Mammary epithelial cell (primary cell): ENCODE measurements at regions not wholly inside any gene's neighbourhood (a gene's known extent, or its start where the extent isn't known, plus 50 kb on each side); places are given as distances from the start of the nearest gene placed in this dataset.

Experiments
- EZH2 ChIP-seq: IDR thresholded peaks from 2 replicates; pipeline ENCODE4 v1.6.1; 2012; ENCODE audit warnings: low read length, inconsistent platforms, borderline replicate concordance
- TF ChIP-seq, protein P1 (sequence below), 2 donors: IDR thresholded peaks in 1 of 2; conservative IDR thresholded peaks in 1 of 2; 2 replicates each; pipeline ENCODE4 v1.5.1; 2011 to 2012; ENCODE audit warnings: inconsistent platforms in 2 of 2, low read length in 2 of 2, mild to moderate bottlenecking in 2 of 2, control low read depth in 1 of 2, low read depth in 1 of 2; ENCODE audit not compliant: insufficient read depth in 1 of 2; ENCODE audit errors: extremely low read depth in 1 of 2

DNA sequence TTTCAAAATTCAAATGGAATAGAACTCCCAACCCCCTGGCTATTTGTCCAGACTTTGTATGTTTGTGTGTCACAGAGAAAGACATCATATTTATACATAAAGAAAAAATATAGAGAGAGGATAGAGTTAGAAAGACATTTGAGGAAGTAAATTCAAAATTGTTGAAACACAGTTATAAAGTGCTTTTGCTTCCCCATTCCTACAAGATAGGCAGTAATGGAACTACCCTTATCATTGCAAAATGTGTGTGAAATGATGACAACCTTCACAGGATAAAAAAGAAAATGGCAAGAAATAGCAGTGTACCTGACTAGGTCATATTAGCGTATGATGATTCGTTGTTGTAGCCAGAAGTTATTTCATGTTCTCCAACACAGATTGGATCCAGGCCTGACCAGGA, 63.1 kb downstream of the FZD1 start:
- TF ChIP-seq, protein P1, sequence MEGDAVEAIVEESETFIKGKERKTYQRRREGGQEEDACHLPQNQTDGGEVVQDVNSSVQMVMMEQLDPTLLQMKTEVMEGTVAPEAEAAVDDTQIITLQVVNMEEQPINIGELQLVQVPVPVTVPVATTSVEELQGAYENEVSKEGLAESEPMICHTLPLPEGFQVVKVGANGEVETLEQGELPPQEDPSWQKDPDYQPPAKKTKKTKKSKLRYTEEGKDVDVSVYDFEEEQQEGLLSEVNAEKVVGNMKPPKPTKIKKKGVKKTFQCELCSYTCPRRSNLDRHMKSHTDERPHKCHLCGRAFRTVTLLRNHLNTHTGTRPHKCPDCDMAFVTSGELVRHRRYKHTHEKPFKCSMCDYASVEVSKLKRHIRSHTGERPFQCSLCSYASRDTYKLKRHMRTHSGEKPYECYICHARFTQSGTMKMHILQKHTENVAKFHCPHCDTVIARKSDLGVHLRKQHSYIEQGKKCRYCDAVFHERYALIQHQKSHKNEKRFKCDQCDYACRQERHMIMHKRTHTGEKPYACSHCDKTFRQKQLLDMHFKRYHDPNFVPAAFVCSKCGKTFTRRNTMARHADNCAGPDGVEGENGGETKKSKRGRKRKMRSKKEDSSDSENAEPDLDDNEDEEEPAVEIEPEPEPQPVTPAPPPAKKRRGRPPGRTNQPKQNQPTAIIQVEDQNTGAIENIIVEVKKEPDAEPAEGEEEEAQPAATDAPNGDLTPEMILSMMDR (conservative IDR thresholded peaks at IDR 0.05 in 1 of 2, IDR thresholded peaks at IDR 0.05 in 1 of 2; ENCODE audit: extremely low read depth in 1 of 2, insufficient read depth in 1 of 2, low read depth in 1 of 2, low read length in 2 of 2): no peak
- TF ChIP-seq EZH2: no peak
